Stomach (tissue), 8 donors: ENCODE measurements at regions not wholly inside any gene's neighbourhood (a gene's known extent, or its start where the extent isn't known, plus 50 kb on each side); places are given as distances from the start of the nearest gene placed in this dataset.
"Not testable (repeated sequence)": the region's sequence is repeated elsewhere in the genome, so short reads cannot be mapped to it uniquely, and the experiment has no call there.

Experiments
- DNase-seq, 2 donors: peaks; one replicate each; pipeline versions ENCODE4 v3.0.0 to v3.0.0-alpha.2; 2013 to 2019
- H3K27ac ChIP-seq, 5 donors: fragments of 200-600 bp in 4 of 5; sonication (generic) in 4 of 5; one replicate each; pipeline ENCODE4 v1.5.1; 2013 to 2019; ENCODE audit warnings: mild to moderate bottlenecking in 1 of 5, moderate library complexity in 1 of 5
- H3K27me3 ChIP-seq, 3 donors: fragments of 200-600 bp; sonication (generic); one replicate each; pipeline ENCODE4 v1.5.1; 2017 to 2019; ENCODE audit warnings: mixed run types in 1 of 3
- H3K36me3 ChIP-seq, 4 donors: fragments of 200-600 bp; sonication (generic); 1 replicate in 3 of 4; 2 replicates in 1 of 4; pipeline ENCODE4 v1.5.1; 2016 to 2019
- H3K4me1 ChIP-seq, 4 donors: fragments of 200-600 bp; sonication (generic); one replicate each; pipeline ENCODE4 v1.5.1; 2016 to 2019
- H3K4me3 ChIP-seq, 4 donors: fragments of 200-600 bp; sonication (generic) in 3 of 4; one replicate each; pipeline ENCODE4 v1.5.1; 2016 to 2019; ENCODE audit warnings: mild to moderate bottlenecking in 1 of 4
- H3K9me3 ChIP-seq, 4 donors: fragments of 200-600 bp; sonication (generic); one replicate each; pipeline ENCODE4 v1.5.1; 2016 to 2019
- EP300 ChIP-seq: sonication (generic); formaldehyde crosslinking; IDR thresholded peaks from one replicate; pipeline ENCODE4 v1.6.1; 2017; ENCODE audit warnings: antibody characterized with exemption
- POLR2A ChIP-seq, 4 donors: fragments of 450-650 bp; IDR thresholded peaks; one replicate each; pipeline ENCODE4 v1.6.1; 2016; ENCODE audit warnings: antibody characterized with exemption in 4 of 4, control low read depth in 2 of 4, mild to moderate bottlenecking in 1 of 4, moderate library complexity in 1 of 4
- POLR2AphosphoS5 ChIP-seq, 3 donors: sonication (generic); formaldehyde crosslinking; IDR thresholded peaks; one replicate each; pipeline ENCODE4 v1.6.1; 2016; ENCODE audit warnings: antibody characterized with exemption in 3 of 3
- WGBS, 5 donors: extraction: QIAGEN DNeasy Blood & Tissue Kit in 3 of 5; methylation state at CpG; one replicate each; pipeline versions ENCODE4 v1.1.5 to v1.1.7; 2013 to 2018; 5-methylcytosine and 5-hydroxymethylcytosine counted together
- intact Hi-C: fragments of 100-400 bp; cut with DNase I; formaldehyde crosslinking; loops from one replicate; pipeline ENCODE4 v1.15.1; 2023; ENCODE audit warnings: low total_unique reads
- TF ChIP-seq, protein P1 (sequence below), 7 experiments: fragments of 450-650 bp in 4 of 7; fragments of 200-600 bp in 3 of 7; sonication (generic) in 3 of 7; IDR thresholded peaks; one replicate each; pipeline ENCODE4 v1.5.1; 2016 to 2019; ENCODE audit warnings: antibody characterized with exemption in 7 of 7, control low read depth in 2 of 7, mild to moderate bottlenecking in 1 of 7
- donor health status: healthy with polysubstance abuse.
- donor health status: Bipolar disorder and iron deficiency.
- donor health status: healthy.

DNA sequence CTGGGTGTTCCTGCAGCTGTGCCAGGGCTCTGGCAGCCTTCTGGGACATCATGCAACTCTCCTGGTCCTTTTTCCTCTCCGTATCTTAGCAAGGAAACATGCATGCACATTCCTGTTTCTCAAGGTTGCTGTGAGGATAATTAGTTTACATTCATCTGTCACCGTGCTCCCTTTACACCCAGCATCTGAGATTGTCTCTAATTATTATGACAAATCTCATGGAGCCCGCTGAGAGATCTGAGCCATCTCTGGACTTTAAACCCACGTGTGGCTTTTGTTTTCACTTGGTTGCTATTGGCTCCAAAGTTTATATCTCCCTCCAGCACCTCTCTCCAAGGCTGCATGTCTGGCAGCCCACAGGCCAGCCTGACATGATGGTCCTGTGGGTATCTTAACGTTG, 167.6 kb downstream of the UNC5CL start:
- 44 to 69% (median 54%) methylated on average over 5 of the region's 5 CpGs for WGBS, 5 donors
- no peak for DNase-seq
- intact Hi-C loops, result no loop called here
- Histone ChIP-seq H3K27me3 (peaks cover 0 to 8% (median 0%) of the 10 kb centered on the region in 3 donors), H3K36me3 (no peaks in the 10 kb centered on the region), H3K9me3 (no peaks in the 10 kb centered on the region), H3K27ac (no peak overlapping the region), H3K4me1 (peaks cover 0 to 9% (median 0%) of the 10 kb centered on the region in 4 donors), H3K4me3 (no peak overlapping the region)
- TF ChIP-seq EP300, result no peak
- no peak for TF ChIP-seq POLR2A (IDR thresholded peaks at IDR 0.05)
- TF ChIP-seq, protein P1, sequence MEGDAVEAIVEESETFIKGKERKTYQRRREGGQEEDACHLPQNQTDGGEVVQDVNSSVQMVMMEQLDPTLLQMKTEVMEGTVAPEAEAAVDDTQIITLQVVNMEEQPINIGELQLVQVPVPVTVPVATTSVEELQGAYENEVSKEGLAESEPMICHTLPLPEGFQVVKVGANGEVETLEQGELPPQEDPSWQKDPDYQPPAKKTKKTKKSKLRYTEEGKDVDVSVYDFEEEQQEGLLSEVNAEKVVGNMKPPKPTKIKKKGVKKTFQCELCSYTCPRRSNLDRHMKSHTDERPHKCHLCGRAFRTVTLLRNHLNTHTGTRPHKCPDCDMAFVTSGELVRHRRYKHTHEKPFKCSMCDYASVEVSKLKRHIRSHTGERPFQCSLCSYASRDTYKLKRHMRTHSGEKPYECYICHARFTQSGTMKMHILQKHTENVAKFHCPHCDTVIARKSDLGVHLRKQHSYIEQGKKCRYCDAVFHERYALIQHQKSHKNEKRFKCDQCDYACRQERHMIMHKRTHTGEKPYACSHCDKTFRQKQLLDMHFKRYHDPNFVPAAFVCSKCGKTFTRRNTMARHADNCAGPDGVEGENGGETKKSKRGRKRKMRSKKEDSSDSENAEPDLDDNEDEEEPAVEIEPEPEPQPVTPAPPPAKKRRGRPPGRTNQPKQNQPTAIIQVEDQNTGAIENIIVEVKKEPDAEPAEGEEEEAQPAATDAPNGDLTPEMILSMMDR (IDR thresholded peaks at IDR 0.05), result no peak
- TF ChIP-seq POLR2AphosphoS5 (IDR thresholded peaks at IDR 0.05), result no peak

DNA sequence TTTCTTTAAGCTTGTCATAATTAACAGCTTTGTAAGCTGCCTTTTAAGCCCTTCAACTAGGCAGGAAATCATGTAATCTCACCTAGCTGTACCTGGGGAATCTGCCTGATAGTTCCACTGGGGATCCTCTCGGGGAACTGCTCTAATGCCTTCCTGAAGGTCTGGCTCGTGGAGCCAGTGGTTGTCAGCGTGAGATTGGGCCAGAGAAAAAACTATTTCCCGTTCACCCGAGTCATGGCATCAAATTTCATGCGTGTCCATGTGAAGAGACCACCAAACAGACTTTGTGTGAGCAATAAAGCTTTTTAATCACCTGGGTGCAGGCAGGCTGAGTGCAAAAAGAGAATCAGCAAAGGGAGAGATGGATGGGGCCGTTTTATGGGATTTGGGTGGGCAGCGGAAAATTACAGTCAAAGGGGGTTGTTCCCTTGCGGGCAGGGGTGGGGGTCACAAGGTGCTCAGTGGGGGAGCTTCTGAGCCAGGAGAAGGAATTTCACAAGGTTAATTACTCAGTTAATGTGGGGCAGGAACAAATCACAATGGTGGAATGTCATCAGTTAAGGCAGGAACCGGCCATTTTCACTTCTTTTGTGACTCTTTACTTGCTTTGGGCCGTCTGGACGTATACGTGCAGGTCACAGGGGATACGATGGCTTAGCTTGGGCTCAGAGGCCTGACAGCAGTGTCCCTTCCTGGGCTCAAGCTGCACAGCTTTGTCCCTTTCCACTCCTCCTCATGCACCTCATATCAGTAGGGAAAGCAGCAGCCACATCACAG, 170.7 kb downstream of the UNC5CL start:
- DNase-seq, H3K4me1 ChIP-seq, H3K27ac ChIP-seq, intact Hi-C loops, H3K4me3 ChIP-seq, H3K36me3 ChIP-seq, H3K27me3 ChIP-seq: not testable (repeated sequence)
- WGBS, 5 donors, result 78 to 86% (median 81%) methylated on average over 14 of the region's 14 CpGs
- H3K9me3 ChIP-seq, result peaks cover 0 to 19% (median 3%) of the 10 kb centered on the region in 4 donors

DNA sequence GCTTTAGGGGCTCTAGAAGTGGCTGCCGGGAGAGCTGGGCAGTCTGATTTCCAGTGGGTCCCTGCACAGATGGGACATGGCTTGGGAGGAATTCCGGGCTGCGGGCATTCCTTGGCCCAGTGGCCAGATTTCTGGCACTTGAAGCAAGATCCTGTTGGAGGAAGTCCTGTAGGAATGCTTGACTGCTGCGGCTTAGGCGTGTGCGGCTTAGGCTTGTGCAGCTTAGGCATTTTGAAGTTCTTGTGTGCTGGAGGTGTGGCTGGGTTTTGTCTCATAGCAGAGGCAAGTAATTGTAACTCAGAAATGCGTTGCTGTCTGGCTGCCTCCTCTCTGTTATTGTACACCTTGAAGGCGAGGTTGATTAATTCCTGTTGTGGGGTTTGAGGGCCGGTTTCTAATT, 171.5 kb downstream of the UNC5CL start:
- H3K27ac ChIP-seq, H3K27me3 ChIP-seq, H3K36me3 ChIP-seq, intact Hi-C loops, H3K4me1 ChIP-seq, H3K4me3 ChIP-seq, DNase-seq: not testable (repeated sequence)
- H3K9me3 ChIP-seq, result peaks cover 0 to 19% (median 3%) of the 10 kb centered on the region in 4 donors
- WGBS, 5 donors, result 43 to 64% (median 52%) methylated on average over 6 to 9 of the region's 9 CpGs

DNA sequence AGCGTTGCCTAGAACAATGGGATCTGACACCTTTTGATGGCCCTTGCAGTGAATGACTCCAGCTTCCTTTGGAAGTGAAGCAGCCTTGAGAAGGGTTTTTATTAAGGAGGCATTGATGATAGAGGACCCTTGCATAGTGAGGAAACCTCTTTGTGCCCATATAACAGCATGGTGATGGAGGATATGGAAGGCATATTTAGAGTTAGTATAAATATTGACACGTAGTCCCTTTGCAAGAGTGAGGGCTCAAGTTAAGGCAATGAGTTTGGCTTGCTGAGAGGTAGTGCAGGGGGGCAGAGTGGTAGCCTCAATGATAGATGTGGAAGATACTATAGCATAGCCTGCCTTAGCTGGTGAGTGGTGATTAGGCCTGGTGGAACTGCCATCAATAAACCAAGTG, 173.8 kb downstream of the UNC5CL start:
- DNase-seq, H3K27ac ChIP-seq, H3K27me3 ChIP-seq, H3K36me3 ChIP-seq, H3K4me1 ChIP-seq, intact Hi-C loops, H3K4me3 ChIP-seq: not testable (repeated sequence)
- H3K9me3 ChIP-seq, result peaks cover 0 to 19% (median 3%) of the 10 kb centered on the region in 4 donors
- WGBS, 5 donors, result 79 to 89% (median 84%) methylated on average over 2 of the region's 2 CpGs

DNA sequence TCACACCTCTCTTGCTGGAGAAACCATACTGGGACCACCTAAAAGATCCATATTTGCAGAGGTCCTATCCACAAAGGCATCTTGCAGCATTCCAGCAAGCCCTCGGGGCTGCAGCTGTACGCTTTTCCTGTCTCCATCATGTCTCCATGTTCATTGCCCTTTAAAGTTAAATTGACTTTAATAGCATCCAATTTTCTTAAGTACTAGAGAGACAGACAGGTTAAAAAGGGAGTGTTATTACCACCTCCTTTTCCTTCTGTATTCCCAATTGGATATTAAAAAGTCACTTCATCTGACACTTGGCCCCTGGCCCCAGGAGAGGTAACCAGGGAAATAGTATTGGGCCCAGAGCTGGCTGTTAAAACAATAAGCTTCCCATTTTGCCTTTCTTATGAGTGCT, 178.6 kb downstream of the UNC5CL start:
- intact Hi-C loops, result no loop called here
- 56 to 79% (median 73%) methylated on average over 2 of the region's 2 CpGs for WGBS, 5 donors
- H3K27ac ChIP-seq, result no peak overlapping the region

DNA sequence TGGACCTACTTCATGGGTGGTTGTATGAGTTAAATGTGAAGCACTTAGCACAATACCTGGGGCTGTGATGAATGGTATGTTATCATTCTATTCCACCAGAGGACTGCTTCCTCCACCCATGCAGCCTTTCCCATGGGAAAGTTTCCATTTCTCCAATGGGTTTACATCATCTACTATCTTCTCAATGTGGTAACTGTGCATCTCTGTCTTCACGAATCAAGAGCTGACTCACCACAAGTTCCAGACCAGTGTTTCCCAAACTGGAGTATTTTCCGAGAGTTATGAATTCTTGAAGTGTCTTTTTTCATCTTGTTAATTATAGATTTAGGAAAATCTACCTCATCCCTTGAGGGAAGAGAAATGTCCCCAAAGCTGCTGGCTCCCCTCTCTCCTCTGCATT, 182.8 kb downstream of the UNC5CL start:
- H3K4me3 ChIP-seq, result no peak overlapping the region
- no peaks in the 10 kb centered on the region for H3K4me1 ChIP-seq
- no peaks in the 10 kb centered on the region for H3K27me3 ChIP-seq
- H3K9me3 ChIP-seq, result no peaks in the 10 kb centered on the region
- 78 to 96% (median 87%) methylated on average over 2 of the region's 2 CpGs for WGBS, 5 donors
- no peaks in the 10 kb centered on the region for H3K36me3 ChIP-seq
- no peak overlapping the region for H3K27ac ChIP-seq
- intact Hi-C loops, result no loop called here
- no peak for TF ChIP-seq POLR2AphosphoS5 (IDR thresholded peaks at IDR 0.05)
- TF ChIP-seq, protein P1 (IDR thresholded peaks at IDR 0.05), result no peak
- TF ChIP-seq EP300, result no peak
- no peak for TF ChIP-seq POLR2A (IDR thresholded peaks at IDR 0.05)
- no peak for DNase-seq

More for the DNA sequence above, 178.6 kb downstream of the UNC5CL start:
- Histone ChIP-seq H3K9me3 (peaks cover 0 to 14% (median 3%) of the 10 kb centered on the region in 4 donors), H3K27me3 (no peaks in the 10 kb centered on the region), H3K4me3 (no peak overlapping the region), H3K36me3 (no peaks in the 10 kb centered on the region), H3K4me1 (no peaks in the 10 kb centered on the region)
- TF ChIP-seq POLR2AphosphoS5 (IDR thresholded peaks at IDR 0.05) (no peak), EP300 (no peak), POLR2A (IDR thresholded peaks at IDR 0.05) (no peak)
- TF ChIP-seq, protein P1 (IDR thresholded peaks at IDR 0.05), result no peak
- DNase-seq, result no peak
